Gastroesophageal sphincter (tissue), 3 donors: ENCODE measurements at regions not wholly inside any gene's neighbourhood (a gene's known extent, or its start where the extent isn't known, plus 50 kb on each side); places are given as distances from the start of the nearest gene placed in this dataset.

Experiments
- POLR2A ChIP-seq, 2 donors: fragments of 450-650 bp; IDR thresholded peaks; one replicate each; pipeline ENCODE4 v1.6.1; 2017; ENCODE audit warnings: antibody characterized with exemption in 2 of 2, mild to moderate bottlenecking in 2 of 2, moderate library complexity in 1 of 2
- TF ChIP-seq, protein P1 (sequence below), 4 experiments: fragments of 200-600 bp in 2 of 4; fragments of 450-650 bp in 2 of 4; sonication (generic) in 1 of 4; IDR thresholded peaks; one replicate each; pipeline ENCODE4 v1.5.1; 2017 to 2019; ENCODE audit warnings: antibody characterized with exemption in 4 of 4, mild to moderate bottlenecking in 2 of 4, moderate library complexity in 2 of 4

DNA sequence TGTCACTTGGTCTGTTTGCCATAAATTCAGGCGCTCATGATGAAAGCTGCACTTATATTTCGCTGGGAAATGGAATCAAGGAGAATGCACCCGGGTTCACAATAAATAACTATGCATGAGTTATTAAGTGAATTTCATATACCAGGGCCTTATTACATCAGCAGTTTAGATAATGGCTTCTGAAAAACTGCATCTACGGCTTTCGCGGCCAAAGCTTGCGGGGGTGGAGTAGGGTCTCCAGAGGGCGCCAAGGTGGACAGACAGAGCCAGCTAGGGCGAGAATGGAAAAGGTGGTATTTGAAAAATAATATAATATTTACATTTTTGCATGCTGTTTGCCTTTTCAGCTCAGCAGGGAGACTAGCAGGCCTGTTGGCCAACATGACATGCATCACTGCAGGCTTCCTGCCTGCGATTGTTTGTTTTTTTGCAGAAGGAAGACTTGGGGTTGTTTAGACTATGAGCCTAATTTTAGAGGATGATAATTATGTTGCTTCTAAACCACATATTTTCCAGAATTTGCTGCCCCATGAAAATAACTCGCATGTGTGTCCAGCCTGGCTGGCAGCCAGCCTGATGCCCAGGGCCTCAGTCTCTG, 173.8 kb upstream of the IRX3 start:
- TF ChIP-seq, protein P1, sequence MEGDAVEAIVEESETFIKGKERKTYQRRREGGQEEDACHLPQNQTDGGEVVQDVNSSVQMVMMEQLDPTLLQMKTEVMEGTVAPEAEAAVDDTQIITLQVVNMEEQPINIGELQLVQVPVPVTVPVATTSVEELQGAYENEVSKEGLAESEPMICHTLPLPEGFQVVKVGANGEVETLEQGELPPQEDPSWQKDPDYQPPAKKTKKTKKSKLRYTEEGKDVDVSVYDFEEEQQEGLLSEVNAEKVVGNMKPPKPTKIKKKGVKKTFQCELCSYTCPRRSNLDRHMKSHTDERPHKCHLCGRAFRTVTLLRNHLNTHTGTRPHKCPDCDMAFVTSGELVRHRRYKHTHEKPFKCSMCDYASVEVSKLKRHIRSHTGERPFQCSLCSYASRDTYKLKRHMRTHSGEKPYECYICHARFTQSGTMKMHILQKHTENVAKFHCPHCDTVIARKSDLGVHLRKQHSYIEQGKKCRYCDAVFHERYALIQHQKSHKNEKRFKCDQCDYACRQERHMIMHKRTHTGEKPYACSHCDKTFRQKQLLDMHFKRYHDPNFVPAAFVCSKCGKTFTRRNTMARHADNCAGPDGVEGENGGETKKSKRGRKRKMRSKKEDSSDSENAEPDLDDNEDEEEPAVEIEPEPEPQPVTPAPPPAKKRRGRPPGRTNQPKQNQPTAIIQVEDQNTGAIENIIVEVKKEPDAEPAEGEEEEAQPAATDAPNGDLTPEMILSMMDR (IDR thresholded peaks at IDR 0.05), result no peak
- TF ChIP-seq POLR2A (IDR thresholded peaks at IDR 0.05), result no peak
